ENCODE measurements at regions not wholly inside any gene's neighbourhood (a gene's known extent, or its start where the extent isn't known, plus 50 kb on each side); places are given as distances from the start of the nearest gene placed in this dataset.

DNA sequence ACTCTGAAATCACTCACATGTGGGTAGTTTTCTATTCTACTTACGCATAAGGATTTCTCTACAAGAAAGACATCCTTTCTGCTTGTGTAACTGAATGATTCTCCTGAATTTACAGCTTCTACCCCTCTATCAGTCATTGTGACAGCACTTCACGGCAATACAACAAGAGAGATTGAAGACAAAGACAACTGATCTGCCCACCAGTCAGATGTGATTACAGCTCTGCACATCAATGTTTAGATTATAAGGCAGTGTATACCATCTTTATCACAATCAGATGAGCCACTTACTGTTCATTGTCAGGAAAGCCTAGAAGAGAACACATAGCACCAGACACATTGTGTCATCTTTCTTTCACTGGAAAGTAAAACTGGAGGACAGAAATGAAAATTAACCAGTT, 324.4 kb downstream of the CENPC start:
- no peak for DNase-seq

- DNase-seq, result no peak
These were observed 326.4 kb downstream of the CENPC start for GRCh38 chr4:67218883-67219282.

DNA sequence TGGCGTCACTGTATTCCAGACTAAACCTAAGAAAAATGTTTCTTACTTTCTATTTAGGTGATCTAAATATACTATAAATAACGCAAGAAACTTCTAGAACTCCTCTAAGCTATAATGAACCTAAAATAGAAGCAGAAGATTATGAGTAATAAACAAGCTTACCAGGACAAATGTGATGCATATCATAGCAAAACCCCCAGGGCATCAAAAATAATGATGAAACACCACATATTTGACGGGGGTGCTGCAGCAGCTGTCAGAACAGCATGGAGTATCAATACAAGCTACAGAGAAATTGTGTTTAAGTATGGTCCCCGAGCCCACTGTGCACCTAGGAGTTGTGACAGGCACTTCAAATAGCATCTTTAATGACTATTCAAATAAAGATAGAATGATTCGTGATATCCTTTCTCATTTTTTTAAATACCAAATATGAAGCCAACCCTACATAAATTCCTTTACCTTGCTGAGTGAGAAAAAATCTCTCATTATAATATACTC, 337.3 kb downstream of the CENPC start:
- no peak for DNase-seq

- no peak for DNase-seq
These were observed 340.9 kb downstream of the CENPC start for GRCh38 chr4:67204441-67204840.

- DNase-seq, result no peak
These were observed 344.0 kb downstream of the CENPC start for GRCh38 chr4:67201334-67201733.

DNA sequence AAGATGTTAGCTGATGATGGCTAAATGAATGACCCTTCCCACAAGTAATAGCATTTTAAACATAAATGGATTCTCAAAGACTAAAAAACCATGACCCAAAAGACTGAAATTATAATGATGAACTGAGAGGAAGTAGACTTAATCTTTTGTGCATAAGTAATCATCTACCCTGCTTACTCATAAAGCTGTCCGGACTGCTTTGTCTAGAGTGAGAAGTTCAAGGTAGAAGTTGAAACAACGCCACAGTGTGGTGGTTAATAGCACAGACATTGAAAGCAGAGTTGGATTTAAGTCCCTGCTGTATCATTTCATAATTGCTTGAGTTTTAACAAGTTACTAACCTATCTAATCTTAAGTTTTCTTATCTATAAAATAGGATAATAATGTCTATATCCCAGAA, 346.6 kb downstream of the CENPC start:
- no peak for DNase-seq

DNA sequence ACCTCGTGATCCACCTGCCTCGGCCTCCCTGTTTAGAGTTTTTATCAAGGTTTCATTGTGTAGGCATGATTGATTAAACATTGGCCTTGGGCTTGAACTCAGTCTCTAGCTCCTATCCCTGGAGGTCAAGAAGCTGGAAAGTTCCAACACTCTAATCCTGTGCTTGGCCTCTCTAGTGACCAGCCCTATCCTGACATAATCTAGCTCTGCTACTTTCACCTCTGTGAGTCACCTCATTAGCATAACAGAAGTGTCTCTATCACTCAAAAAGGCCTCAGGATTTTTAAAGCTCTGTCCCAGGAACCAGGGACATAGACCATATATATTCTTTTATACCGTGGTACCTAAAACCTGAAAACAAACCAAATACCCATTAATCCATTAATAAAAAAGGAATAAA, 377.5 kb downstream of the CENPC start:
- no peak for DNase-seq

GRCh38 chr4:67162690-67163089, 382.6 kb downstream of the CENPC start:
- DNase-seq, result no peak

GRCh38 chr4:67161311-67161710, 384.0 kb downstream of the CENPC start:
- DNase-seq, result no peak

DNA sequence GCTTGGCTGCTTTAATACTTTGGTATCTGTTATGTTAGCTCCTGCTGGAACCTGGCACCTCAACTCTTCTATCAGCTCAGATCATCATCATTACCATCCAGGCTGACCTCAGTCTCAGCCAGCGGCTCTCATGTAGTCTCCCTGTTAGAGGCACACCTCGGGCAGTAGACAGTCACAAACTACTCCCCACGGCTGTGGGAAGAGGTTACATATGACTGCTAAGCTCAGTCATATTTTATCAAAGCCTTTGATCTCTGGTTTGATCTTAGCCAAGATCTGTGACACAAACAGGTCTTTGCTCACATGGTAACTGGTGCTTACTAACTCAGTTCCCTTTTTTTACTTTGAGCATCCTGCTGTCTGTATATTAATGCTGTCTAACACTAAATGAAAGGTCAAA, 384.9 kb downstream of the CENPC start:
- no peak for DNase-seq

GRCh38 chr4:67158666-67159065, 386.6 kb downstream of the CENPC start:
- no peak for DNase-seq

DNA sequence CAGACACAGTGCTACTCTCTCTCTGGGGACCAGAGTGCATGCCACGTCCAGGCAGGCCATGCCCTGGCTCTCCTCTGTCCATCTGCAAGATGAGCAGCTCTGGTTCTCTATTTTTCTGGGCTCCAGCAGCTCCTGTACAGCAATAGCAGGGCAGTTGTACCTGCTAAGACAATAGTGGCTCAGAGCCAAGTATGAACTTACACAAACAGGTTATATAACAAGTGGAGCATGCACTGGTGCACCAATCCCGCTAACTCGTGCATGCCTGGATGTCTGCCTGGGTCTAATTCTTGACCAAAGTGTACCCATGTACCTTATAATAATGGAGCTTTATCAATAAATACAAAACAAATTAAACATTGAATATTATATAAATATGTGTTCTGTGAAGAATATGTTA, 392.3 kb downstream of the CENPC start:
- DNase-seq, result no peak

GRCh38 chr4:67151376-67152343, 393.6 kb downstream of the CENPC start:
- DNase-seq, result no peak

- DNase-seq, result no peak
These were observed 403.7 kb downstream of the CENPC start for GRCh38 chr4:67141586-67141985.

- no peak for DNase-seq
These were observed 410.7 kb downstream of the CENPC start for GRCh38 chr4:67134616-67135015.

- DNase-seq, result no peak
These were observed 412.1 kb downstream of the CENPC start for GRCh38 chr4:67133162-67133561.

- DNase-seq, result no peak
These were observed 414.1 kb downstream of the CENPC start for GRCh38 chr4:67131224-67131623.

GRCh38 chr4:67130411-67130810, 414.9 kb downstream of the CENPC start:
- DNase-seq, result no peak

DNA sequence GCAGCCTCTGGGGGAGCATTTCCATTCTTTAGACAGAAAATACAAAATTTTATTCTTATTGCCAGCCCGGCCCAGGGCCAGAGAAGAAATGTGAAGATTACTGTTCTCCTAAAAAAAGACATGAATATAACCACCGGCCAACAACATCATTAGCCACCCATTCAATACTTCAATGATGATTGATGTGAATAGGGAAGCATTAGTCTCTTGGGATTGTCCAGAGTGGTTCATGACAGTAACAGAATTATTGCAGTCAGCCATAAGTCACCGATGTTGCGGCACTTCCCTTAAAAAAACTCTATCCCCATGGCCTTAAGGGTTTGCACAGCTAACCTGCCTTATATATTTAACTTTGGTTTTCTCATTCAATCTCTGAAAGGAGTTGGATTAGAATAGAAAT, 418.7 kb downstream of the CENPC start:
- DNase-seq, result no peak

- DNase-seq, result no peak
These were observed 419.4 kb downstream of the CENPC start for GRCh38 chr4:67125636-67126514.

DNA sequence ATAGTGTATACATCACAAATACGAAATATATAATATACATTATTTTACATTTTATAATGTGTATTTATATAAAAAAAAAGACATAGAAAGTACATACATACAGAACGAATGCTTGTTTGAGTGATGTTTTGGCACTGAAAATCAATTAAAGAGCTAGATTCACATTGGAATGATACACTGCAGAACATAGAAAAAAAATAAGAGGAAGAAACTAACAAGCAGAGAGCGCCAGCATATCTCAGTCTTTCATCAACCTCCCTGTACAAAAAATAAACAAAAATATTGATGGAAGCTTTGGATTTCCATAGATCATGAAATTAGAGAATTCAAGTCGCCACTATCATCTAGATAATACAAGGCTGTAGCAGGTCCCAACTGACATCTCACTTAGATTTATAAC, 420.6 kb downstream of the CENPC start:
- no peak for DNase-seq

GRCh38 chr4:67122029-67122428, 423.3 kb downstream of the CENPC start:
- no peak for DNase-seq

GRCh38 chr4:67120369-67120768, 424.9 kb downstream of the CENPC start:
- DNase-seq, result no peak

DNA sequence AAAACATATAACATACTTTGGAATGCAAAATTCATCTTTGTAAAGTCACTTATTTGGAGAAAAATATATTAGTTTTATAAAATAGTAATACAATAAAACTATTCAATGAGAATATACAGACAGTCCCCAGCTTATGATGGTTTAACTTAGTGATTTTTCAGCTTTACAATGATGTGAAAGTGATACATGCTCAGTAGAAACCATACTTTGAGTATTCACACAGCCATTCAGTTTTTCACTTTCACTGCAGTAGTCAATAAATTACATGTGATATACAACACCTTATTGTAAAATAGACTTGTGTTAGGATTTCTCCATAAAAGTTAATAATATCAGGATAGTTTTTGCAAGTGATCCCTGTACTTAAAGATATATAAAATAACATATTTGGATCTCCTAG, 436.0 kb downstream of the CENPC start:
- no peak for DNase-seq
